Prostate gland (tissue), 2 donors: ENCODE measurements at regions not wholly inside any gene's neighbourhood (a gene's known extent, or its start where the extent isn't known, plus 50 kb on each side); places are given as distances from the start of the nearest gene placed in this dataset.

Experiments used
- POLR2A ChIP-seq: fragments of 450-650 bp; IDR thresholded peaks from one replicate; pipeline ENCODE4 v1.6.1; 2016; ENCODE audit warnings: antibody characterized with exemption, mild to moderate bottlenecking
- TF ChIP-seq, protein P1 (sequence below), 4 experiments: fragments of 200-600 bp in 2 of 4; fragments of 450-650 bp in 2 of 4; sonication (generic) in 2 of 4; IDR thresholded peaks; 1 replicate in 3 of 4; 2 replicates in 1 of 4; pipeline ENCODE4 v1.5.1; 2016 to 2019; ENCODE audit warnings: antibody characterized with exemption in 4 of 4, mild to moderate bottlenecking in 2 of 4, moderate library complexity in 2 of 4

DNA sequence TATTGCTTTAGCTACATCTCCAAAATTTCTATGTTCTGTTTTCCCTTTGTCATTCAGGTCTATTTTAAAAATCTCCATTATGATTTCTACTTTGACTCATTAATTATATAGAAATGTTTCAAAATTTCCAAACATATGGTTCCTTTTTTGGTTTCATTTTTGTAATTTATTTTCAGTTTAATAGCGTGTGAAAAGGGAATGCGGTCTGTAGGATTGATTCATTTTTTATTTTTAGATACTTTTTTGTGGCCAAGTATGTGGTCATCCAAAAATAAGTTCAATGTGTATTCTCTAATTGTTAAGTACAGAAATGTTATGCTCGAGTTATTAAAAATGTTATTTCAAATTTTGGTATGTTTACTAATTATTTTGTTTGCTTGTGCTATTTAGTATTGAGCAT lies 72.5 kb upstream of the ANKRD1 start:
- TF ChIP-seq, protein P1, sequence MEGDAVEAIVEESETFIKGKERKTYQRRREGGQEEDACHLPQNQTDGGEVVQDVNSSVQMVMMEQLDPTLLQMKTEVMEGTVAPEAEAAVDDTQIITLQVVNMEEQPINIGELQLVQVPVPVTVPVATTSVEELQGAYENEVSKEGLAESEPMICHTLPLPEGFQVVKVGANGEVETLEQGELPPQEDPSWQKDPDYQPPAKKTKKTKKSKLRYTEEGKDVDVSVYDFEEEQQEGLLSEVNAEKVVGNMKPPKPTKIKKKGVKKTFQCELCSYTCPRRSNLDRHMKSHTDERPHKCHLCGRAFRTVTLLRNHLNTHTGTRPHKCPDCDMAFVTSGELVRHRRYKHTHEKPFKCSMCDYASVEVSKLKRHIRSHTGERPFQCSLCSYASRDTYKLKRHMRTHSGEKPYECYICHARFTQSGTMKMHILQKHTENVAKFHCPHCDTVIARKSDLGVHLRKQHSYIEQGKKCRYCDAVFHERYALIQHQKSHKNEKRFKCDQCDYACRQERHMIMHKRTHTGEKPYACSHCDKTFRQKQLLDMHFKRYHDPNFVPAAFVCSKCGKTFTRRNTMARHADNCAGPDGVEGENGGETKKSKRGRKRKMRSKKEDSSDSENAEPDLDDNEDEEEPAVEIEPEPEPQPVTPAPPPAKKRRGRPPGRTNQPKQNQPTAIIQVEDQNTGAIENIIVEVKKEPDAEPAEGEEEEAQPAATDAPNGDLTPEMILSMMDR (IDR thresholded peaks at IDR 0.05) = no peak
- no peak for TF ChIP-seq POLR2A
